HCT116 (cell line): ENCODE measurements at regions not wholly inside any gene's neighbourhood (a gene's known extent, or its start where the extent isn't known, plus 50 kb on each side); places are given as distances from the start of the nearest gene placed in this dataset.

ENCODE experiments used
- ATAC-seq: fragments of 200-7000 bp; cut with Tn5 transposase; 2 replicates; pipeline ENCODE4 v1.9.1; 2020; ENCODE audit warnings: mild to moderate bottlenecking, moderate library complexity
- BruUV-seq: library from RNA; stranded (reverse); fragments of 400-500 nt; replicated peaks from 2 replicates; lab custom pipeline; 2021; lab: Mats Ljungman, UMichigan
- CTCF ChIA-PET: fragments of 300-600 bp; sonication (Branson Sonifier 250); formaldehyde crosslinking; loops from one replicate; lab custom pipeline; 2021; ENCODE audit warnings: antibody characterized with exemption; lab: Charles Lee
- POLR2A ChIA-PET: fragments of 300-600, 350-600 bp; sonication (Branson Sonifier 250); formaldehyde crosslinking; loops from one replicate; lab custom pipeline; 2021; ENCODE audit warnings: antibody characterized with exemption; lab: Charles Lee
- RAD21 ChIA-PET, 2 experiments: fragments of 300-600 bp; sonication (Branson Sonifier 250); formaldehyde crosslinking; loops; one replicate each; lab custom pipeline; 2023; ENCODE audit warnings: low total read pairs in 2 of 2; ENCODE audit not compliant: uncharacterized antibody in 2 of 2, unreplicated experiment in 2 of 2, low non-redundant PET in 1 of 2; lab: Charles Lee
- DNase-seq: peaks from one replicate; pipeline ENCODE4 v3.0.0-alpha.2; 2010; ENCODE audit warnings: low read depth, low spot score
- H2AFZ ChIP-seq: fragments of 200-600 bp; shearing (Covaris generic), sonication (generic); 2 replicates; pipeline ENCODE4 v1.6.1; 2017; ENCODE audit warnings: low read depth, mixed run types, mixed read lengths, antibody characterized with exemption, low read length; ENCODE audit not compliant: poor library complexity, severe bottlenecking
- H3K27ac ChIP-seq: 2 replicates; pipeline ENCODE4 v1.5.1; 2012; ENCODE audit warnings: low read depth, low read length
- H3K27me3 ChIP-seq: fragments of 200-600 bp; sonication (generic); 2 replicates; pipeline ENCODE4 v1.6.1; 2016; ENCODE audit warnings: mixed run types, low read length, mixed read lengths; ENCODE audit not compliant: insufficient read depth
- H3K36me3 ChIP-seq, 2 experiments: fragments of 200-500 bp in 1 of 2; fragments of 200-600 bp in 1 of 2; sonication (Bioruptor generic) in 1 of 2; sonication (generic) in 1 of 2; 2 replicates each; pipeline versions ENCODE4 v1.5.1 to v1.6.1; 2014 to 2016; ENCODE audit warnings: low read length in 2 of 2, inconsistent platforms in 1 of 2, mixed read lengths in 1 of 2, mixed run types in 1 of 2; ENCODE audit not compliant: insufficient read depth in 2 of 2, control insufficient read depth in 1 of 2
- H3K4me1 ChIP-seq, 2 experiments: fragments of 200-600 bp in 1 of 2; sonication (generic) in 1 of 2; 2 replicates each; pipeline versions ENCODE4 v1.5.1 to v1.6.1; 2012 to 2017; ENCODE audit warnings: low read length in 2 of 2, inconsistent platforms in 1 of 2, mild to moderate bottlenecking in 1 of 2, mixed read lengths in 1 of 2, mixed run types in 1 of 2, moderate library complexity in 1 of 2; ENCODE audit not compliant: insufficient read depth in 2 of 2, control insufficient read depth in 1 of 2
- H3K4me2 ChIP-seq: fragments of 200-600 bp; sonication (generic); 2 replicates; pipeline ENCODE4 v1.6.1; 2017; ENCODE audit warnings: mixed run types, low read length, mixed read lengths
- H3K4me3 ChIP-seq, 2 experiments: fragments of 200-600 bp in 1 of 2; sonication (generic) in 1 of 2; replicated peaks in 1 of 2; 2 replicates each; pipeline ENCODE4 v1.5.1; 2011 to 2016; ENCODE audit warnings: low read length in 2 of 2, control low read depth in 1 of 2, low read depth in 1 of 2, mild to moderate bottlenecking in 1 of 2, mixed read lengths in 1 of 2, mixed run types in 1 of 2
- H3K79me2 ChIP-seq: fragments of 200-600 bp; sonication (generic); 2 replicates; pipeline ENCODE4 v1.6.1; 2017; ENCODE audit warnings: mild to moderate bottlenecking, mixed run types, low read length, moderate library complexity, mixed read lengths; ENCODE audit not compliant: insufficient read depth
- H3K9ac ChIP-seq: fragments of 200-600 bp; sonication (generic); 2 replicates; pipeline ENCODE4 v1.6.1; 2016; ENCODE audit warnings: low read length, mixed read lengths
- H3K9me2 ChIP-seq: fragments of 200-600 bp; sonication (generic), shearing (Covaris generic); 2 replicates; pipeline ENCODE4 v1.6.1; 2017; ENCODE audit warnings: mixed run types, mild to moderate bottlenecking, moderate library complexity; ENCODE audit not compliant: insufficient read depth
- H3K9me3 ChIP-seq, 2 experiments: fragments of 200-500 bp in 1 of 2; fragments of 200-600 bp in 1 of 2; sonication (Bioruptor generic) in 1 of 2; sonication (generic) in 1 of 2; 2 replicates each; pipeline ENCODE4 v1.6.1; 2014 to 2017; ENCODE audit warnings: low read length in 2 of 2, mixed read lengths in 2 of 2, inconsistent platforms in 1 of 2, low read depth in 1 of 2, mild to moderate bottlenecking in 1 of 2, mixed run types in 1 of 2, moderate library complexity in 1 of 2; ENCODE audit not compliant: control insufficient read depth in 1 of 2, insufficient read depth in 1 of 2
- H4K20me1 ChIP-seq: fragments of 200-600 bp; sonication (generic), shearing (Covaris generic); 2 replicates; pipeline ENCODE4 v1.6.1; 2017; ENCODE audit warnings: mixed run types, mild to moderate bottlenecking, moderate library complexity; ENCODE audit not compliant: insufficient read depth
- CTCF ChIP-seq, 3 experiments: fragments of 200-600 bp in 1 of 3; sonication (generic) in 1 of 3; IDR thresholded peaks in 2 of 3; conservative IDR thresholded peaks in 1 of 3; 2 replicates each; pipeline ENCODE4 v1.5.1; 2012 to 2017; ENCODE audit warnings: low read depth in 2 of 3, low read length in 2 of 3, antibody characterized with exemption in 1 of 3, borderline replicate concordance in 1 of 3, control low read depth in 1 of 3, mild to moderate bottlenecking in 1 of 3, mixed read lengths in 1 of 3, mixed run types in 1 of 3, moderate library complexity in 1 of 3; ENCODE audit not compliant: insufficient read depth in 1 of 3
- POLR2A ChIP-seq: IDR thresholded peaks from 2 replicates; pipeline ENCODE4 v1.7.0; 2011; ENCODE audit warnings: borderline replicate concordance; ENCODE audit not compliant: insufficient read depth, insufficient read length; ENCODE audit errors: extremely low read depth
- RAD21 ChIP-seq: IDR thresholded peaks from 2 replicates; pipeline ENCODE4 v1.6.1; 2012; ENCODE audit warnings: low read depth, mild to moderate bottlenecking
- SP1 ChIP-seq: IDR thresholded peaks from 2 replicates; pipeline ENCODE4 v1.6.1; 2012; ENCODE audit warnings: low read depth
- intact Hi-C: fragments of 100-400 bp; cut with micrococcal nuclease; formaldehyde crosslinking; loops from 2 replicates; pipeline ENCODE4 v1.10.0; 2022

- no peak overlapping the region for H3K9ac ChIP-seq
- intact Hi-C loops = loop anchor here (5.0 kb wide), 2 partner anchors 214 to 609 kb away; no protein-coding TSS in a partner anchor
- no peak overlapping the region for H2AFZ ChIP-seq
- peak; percentile 53 for TF ChIP-seq RAD21
- no peak for TF ChIP-seq POLR2A
- TF ChIP-seq CTCF (IDR thresholded peaks at IDR 0.05 in 2 of 3, conservative IDR thresholded peaks at IDR 0.05 in 1 of 3; ENCODE audit: borderline replicate concordance in 1 of 3, insufficient read depth in 1 of 3, low read depth in 2 of 3, low read length in 2 of 3) = peak; percentile 15 to 53 (median 41); a peak in 5 of 6 replicates
- no peak for TF ChIP-seq SP1
- H3K27me3 ChIP-seq = no peaks in the 10 kb centered on the region
- H3K27ac ChIP-seq = no peak overlapping the region
- BruUV-seq = no TSS peak
- no peaks in the 10 kb centered on the region for H3K4me1 ChIP-seq
- no peaks in the 10 kb centered on the region for H3K36me3 ChIP-seq
- no peaks in the 10 kb centered on the region for H3K79me2 ChIP-seq
- no peaks in the 10 kb centered on the region for H3K9me2 ChIP-seq
- ChIA-PET CTCF (no interaction called here), RAD21 (no interaction called here), POLR2A (no interaction called here)
- ATAC-seq (peak; percentile 72), DNase-seq (no peak)
- no peak overlapping the region for H3K4me3 ChIP-seq
- H3K4me2 ChIP-seq = no peak overlapping the region
- H3K9me3 ChIP-seq = no peaks in the 10 kb centered on the region
- H4K20me1 ChIP-seq = no peaks in the 10 kb centered on the region
Measured at GRCh38 chrX:23616361-23616760, 50.9 kb upstream of the PRDX4 start.
